ENCODE measurements at regions not wholly inside any gene's neighbourhood (a gene's known extent, or its start where the extent isn't known, plus 50 kb on each side); places are given as distances from the start of the nearest gene placed in this dataset.

GRCh38 chr2:16348821-16349515 is 316.7 kb downstream of the CYRIA start:
- TF ChIP-seq POLR2A (IDR thresholded peaks at IDR 0.05), result no peak
- TF ChIP-seq, protein P1, sequence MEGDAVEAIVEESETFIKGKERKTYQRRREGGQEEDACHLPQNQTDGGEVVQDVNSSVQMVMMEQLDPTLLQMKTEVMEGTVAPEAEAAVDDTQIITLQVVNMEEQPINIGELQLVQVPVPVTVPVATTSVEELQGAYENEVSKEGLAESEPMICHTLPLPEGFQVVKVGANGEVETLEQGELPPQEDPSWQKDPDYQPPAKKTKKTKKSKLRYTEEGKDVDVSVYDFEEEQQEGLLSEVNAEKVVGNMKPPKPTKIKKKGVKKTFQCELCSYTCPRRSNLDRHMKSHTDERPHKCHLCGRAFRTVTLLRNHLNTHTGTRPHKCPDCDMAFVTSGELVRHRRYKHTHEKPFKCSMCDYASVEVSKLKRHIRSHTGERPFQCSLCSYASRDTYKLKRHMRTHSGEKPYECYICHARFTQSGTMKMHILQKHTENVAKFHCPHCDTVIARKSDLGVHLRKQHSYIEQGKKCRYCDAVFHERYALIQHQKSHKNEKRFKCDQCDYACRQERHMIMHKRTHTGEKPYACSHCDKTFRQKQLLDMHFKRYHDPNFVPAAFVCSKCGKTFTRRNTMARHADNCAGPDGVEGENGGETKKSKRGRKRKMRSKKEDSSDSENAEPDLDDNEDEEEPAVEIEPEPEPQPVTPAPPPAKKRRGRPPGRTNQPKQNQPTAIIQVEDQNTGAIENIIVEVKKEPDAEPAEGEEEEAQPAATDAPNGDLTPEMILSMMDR (IDR thresholded peaks at IDR 0.05), result no peak
